T-helper 2 cell treated with Interferon-gamma antibody and Interleukin-4, amounts not matched to agents 5 μg/mL and 100 μg/mL, for 36 hours (primary cell): ENCODE measurements at regions not wholly inside any gene's neighbourhood (a gene's known extent, or its start where the extent isn't known, plus 50 kb on each side); places are given as distances from the start of the nearest gene placed in this dataset.
A peak's percentile ranks its signal among the peaks of the same experiment; 100 is the strongest.

Source experiments
- DNase-seq: peaks from one replicate; pipeline ENCODE4 v3.0.0; 2021; ENCODE audit warnings: low spot score
- H3K27ac Mint-ChIP-seq: one replicate; pipeline ENCODE4 v1.8.0; 2021; ENCODE audit warnings: mild to moderate bottlenecking, mixed read lengths
- H3K27me3 Mint-ChIP-seq: one replicate; pipeline ENCODE4 v1.8.0; 2021; ENCODE audit warnings: low read depth, mixed read lengths
- H3K36me3 Mint-ChIP-seq: one replicate; pipeline ENCODE4 v1.8.0; 2021; ENCODE audit warnings: low read depth, mixed read lengths
- H3K4me1 Mint-ChIP-seq: one replicate; pipeline ENCODE4 v1.8.0; 2021; ENCODE audit warnings: low read depth, mixed read lengths
- H3K4me3 Mint-ChIP-seq: one replicate; pipeline ENCODE4 v1.8.0; 2022; ENCODE audit warnings: mild to moderate bottlenecking, moderate library complexity, mixed read lengths
- H3K9me3 Mint-ChIP-seq: one replicate; pipeline ENCODE4 v1.8.0; 2021; ENCODE audit warnings: mixed read lengths

DNA sequence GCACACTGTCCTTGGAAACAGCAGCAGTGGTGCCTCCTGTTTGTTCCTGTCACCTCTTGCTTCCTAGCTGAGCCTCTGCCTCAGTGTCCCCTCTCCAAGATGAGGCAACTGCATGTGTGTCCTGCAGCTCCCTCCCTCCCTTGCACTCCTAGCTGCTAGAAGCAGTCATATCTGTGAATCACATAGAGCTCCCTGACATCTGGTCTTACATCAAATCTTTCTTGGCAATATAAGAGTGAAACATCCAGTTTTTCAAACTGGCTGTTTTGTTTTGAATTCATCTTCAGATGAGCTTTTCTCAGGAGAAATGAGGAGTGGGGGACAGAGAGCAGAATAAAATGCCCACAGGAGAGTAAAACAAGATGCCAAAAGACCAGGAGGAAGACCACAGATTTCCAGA, 103.7 kb downstream of the VCPKMT start:
- no peak overlapping the region for H3K4me3 Mint-ChIP-seq
- DNase-seq: no peak
- H3K27me3 Mint-ChIP-seq: no peaks in the 10 kb centered on the region
- H3K36me3 Mint-ChIP-seq: peaks cover 8% of the 10 kb centered on the region
- H3K4me1 Mint-ChIP-seq: peaks cover 32% of the 10 kb centered on the region
- no peaks in the 10 kb centered on the region for H3K9me3 Mint-ChIP-seq
- no peak overlapping the region for H3K27ac Mint-ChIP-seq

DNA sequence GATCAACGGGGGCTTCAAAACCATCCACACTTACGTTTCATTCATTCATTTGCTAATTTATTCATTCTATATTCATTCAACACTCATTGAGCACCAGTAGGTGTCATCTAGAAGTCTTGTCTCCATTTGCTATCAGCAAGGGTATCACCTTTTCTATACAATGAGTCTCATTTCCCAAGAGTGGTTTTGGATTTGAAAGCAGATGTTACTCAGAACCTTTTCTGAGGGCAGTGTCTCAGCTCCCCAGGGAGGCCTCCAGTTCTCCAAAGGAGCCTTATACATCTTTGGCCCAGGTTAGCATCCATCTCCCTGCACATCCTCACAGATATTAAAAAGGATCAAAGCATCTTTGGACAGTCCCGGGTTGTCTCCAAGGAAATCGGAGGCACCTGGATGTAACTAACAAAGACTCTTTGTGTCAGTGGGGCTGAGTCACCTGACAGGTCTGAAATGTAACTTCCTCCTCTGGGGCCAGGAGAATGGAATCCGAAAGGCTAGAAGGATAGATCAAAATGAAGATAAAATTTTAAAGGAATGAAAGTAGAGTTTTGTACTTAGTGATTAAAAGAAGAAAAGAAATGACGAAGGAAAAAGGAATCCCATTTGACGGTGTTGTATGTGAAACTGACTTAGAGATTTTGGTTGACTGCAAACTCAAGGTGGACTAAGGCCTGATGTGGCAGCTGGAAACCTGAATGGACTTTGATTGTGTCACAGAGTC, 103.0 kb downstream of the VCPKMT start:
- Mint-ChIP-seq H3K4me1 (peaks cover 30% of the 10 kb centered on the region), H3K4me3 (no peak overlapping the region), H3K27me3 (no peaks in the 10 kb centered on the region), H3K27ac (no peak overlapping the region), H3K9me3 (no peaks in the 10 kb centered on the region), H3K36me3 (peaks cover 8% of the 10 kb centered on the region)
- no peak for DNase-seq

DNA sequence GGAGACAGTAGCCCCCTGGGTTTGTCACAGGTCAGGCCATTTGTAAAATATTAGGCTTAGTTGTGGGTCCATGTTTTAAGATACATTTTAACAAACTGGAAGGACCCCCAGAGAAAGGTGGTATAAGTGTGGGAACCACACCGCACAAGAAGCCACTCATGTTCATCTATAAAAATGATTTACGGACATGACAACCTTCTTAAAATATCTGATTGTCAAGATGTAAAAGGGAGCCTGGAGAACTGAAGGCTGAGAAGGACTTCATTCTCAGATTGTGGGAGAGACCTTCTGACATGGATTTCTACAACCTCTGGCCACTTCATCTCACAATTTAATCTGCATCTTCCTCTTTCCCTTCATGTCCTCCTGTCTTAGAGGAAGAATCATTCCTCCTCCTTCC, 102.4 kb downstream of the VCPKMT start:
- Mint-ChIP-seq H3K27ac (no peak overlapping the region), H3K9me3 (no peaks in the 10 kb centered on the region), H3K27me3 (no peaks in the 10 kb centered on the region), H3K4me3 (no peak overlapping the region), H3K36me3 (peaks cover 8% of the 10 kb centered on the region), H3K4me1 (peaks cover 26% of the 10 kb centered on the region)
- DNase-seq: no peak

DNA sequence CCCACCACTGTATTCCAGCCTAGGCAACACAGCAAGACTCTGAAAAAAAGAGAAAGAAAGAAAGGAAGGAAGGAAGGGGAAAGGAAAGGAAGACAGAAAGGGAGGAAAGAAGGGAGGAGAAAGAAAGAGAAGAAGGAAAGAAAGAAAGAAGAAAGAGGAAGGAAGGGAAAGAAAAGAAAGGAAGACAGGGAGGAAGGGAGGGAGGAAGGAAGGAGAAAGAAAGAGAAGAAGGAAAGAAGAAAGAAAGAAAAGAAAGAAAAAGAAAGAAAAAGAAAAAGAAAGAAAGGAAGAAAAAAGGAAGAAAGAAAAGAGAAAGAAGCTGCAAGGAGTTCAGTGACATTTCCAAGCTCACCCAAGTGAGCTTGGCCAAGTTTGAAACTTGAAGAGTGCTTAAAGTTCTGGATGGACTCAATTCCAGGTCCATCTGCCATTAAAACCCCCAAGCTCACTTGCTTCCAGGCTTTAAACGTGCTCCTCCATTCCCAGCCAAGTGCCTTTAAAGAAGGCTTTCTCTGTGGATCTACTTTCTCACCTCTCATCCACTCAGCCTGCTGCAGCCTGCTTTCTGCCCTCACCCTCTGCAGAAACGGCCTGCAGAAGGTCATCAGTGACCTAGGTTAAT, 101.5 kb downstream of the VCPKMT start:
- no peaks in the 10 kb centered on the region for H3K27me3 Mint-ChIP-seq
- H3K4me3 Mint-ChIP-seq: no peak overlapping the region

DNA sequence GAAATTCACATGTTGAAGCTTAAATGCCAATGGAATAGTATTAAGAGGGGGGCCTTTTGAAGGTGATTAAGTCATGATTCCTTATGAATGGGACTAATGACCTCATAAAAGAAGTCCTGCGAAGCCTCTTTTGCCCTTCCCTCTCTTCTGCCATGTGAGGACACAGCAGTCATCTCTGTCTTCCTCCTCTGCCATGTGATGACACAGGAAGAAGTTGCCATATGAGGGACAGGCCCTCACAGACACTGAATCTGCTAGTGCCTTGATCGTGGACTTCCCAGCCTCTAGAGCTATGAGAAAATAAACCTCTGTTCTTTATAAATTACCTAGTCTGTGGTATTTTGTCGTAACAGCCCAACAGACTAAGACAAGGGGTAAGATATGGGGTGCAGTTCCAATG, 100.7 kb downstream of the VCPKMT start:
- Mint-ChIP-seq H3K4me1 (peaks cover 27% of the 10 kb centered on the region), H3K27ac (no peak overlapping the region), H3K27me3 (no peaks in the 10 kb centered on the region), H3K4me3 (no peak overlapping the region), H3K9me3 (peaks cover 16% of the 10 kb centered on the region), H3K36me3 (peaks cover 18% of the 10 kb centered on the region)
- no peak for DNase-seq

More for the DNA sequence above, 101.5 kb downstream of the VCPKMT start:
- Mint-ChIP-seq H3K4me1 (peaks cover 27% of the 10 kb centered on the region), H3K27ac (no peak overlapping the region), H3K9me3 (peaks cover 8% of the 10 kb centered on the region), H3K36me3 (peaks cover 17% of the 10 kb centered on the region)
- DNase-seq: no peak

DNA sequence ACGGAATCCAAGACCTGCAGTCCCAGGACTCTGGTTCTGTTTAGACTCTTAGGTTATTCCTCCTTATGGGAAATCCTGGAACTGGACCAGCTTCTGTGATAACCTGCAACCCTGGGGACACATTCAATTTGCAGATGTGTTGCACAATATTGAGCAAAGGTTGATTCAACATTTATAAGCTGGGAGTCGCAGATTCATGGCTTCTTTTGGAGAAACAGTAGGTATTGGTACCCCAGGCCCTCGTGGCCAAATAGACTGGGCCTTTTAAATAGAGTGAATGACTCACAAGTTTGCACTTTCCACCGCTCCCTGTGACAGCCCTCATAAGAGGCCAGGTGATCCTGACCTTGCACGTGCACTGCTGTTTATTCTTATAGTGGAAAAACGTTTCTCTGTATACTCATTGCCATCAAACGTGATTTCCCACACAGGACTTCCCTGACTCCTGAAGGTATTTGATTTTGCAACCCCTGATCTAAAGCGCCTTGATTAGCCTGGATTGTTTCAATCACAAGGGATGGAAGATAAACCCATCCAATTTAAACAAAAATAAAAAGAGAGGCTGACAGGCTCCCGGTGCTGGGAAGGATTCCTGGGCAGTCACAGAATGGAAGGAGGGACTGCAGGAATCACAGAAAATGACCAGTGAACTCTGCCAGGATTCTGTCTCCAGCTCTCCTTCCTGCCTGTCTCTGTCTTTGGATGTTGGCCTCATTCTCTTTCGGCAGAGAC, 98.0 kb downstream of the VCPKMT start:
- Mint-ChIP-seq H3K9me3 (peaks cover 24% of the 10 kb centered on the region), H3K36me3 (peaks cover 32% of the 10 kb centered on the region), H3K27ac (no peak overlapping the region), H3K27me3 (no peaks in the 10 kb centered on the region), H3K4me1 (peaks cover 37% of the 10 kb centered on the region), H3K4me3 (no peak overlapping the region)
- DNase-seq: no peak

DNA sequence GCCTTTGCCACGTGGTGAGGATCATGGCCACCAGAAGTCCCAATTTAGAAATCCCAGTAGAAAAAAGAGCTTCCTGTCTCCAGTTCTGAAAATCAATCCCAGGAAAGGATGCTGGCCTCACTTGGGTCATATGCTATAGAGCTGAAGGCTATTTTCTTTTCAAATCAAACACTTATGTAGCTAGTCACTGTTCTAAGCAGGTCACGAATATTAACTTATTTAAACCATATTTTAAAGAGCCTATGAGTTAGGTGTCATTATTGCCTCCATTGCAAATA, 97.5 kb downstream of the VCPKMT start:
- Mint-ChIP-seq H3K4me3 (no peak overlapping the region), H3K27me3 (no peaks in the 10 kb centered on the region), H3K36me3 (peaks cover 35% of the 10 kb centered on the region), H3K9me3 (peaks cover 24% of the 10 kb centered on the region), H3K27ac (no peak overlapping the region), H3K4me1 (peaks cover 38% of the 10 kb centered on the region)
- no peak for DNase-seq

DNA sequence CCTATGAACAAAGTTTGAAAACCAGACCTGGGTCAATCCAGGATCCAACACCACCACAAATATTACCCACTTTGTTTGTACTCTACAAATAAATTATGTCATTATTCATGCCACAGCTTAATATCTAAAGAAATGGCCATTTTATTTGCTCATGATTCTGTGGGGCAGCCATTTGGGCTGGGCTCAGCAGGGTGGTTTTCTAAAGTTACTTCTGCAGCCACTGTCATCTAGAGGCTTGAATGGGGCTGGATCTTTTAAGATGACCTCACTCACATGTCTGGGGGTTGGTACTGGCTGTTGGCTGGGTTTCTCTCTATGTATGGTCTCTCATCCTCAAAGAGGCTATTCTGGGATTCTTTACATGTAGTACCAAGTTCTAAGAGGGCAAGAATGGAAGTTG, 96.2 kb downstream of the VCPKMT start:
- Mint-ChIP-seq H3K27ac (no peak overlapping the region), H3K4me3 (no peak overlapping the region), H3K9me3 (peaks cover 30% of the 10 kb centered on the region), H3K36me3 (peaks cover 35% of the 10 kb centered on the region), H3K27me3 (no peaks in the 10 kb centered on the region), H3K4me1 (peaks cover 32% of the 10 kb centered on the region)
- DNase-seq: no peak

DNA sequence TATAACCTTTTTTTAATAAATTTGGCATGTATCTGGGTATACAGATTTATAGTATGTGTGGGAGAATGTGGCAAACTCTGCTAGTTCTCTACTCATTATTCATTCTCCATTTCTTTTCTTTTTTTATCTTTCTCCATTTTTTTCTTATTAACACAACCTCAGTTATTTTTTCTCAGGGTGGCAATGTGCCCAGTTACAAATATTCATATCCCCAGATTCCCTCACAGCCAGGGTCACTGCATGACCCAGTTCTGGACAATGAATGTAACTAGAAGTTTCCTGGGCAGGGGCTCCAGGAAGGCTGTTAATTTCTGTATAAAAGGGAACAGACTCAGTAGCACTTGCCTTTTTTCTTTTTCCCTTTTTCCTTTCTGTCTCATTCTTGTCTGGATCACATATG, 95.6 kb downstream of the VCPKMT start:
- Mint-ChIP-seq H3K36me3 (peaks cover 39% of the 10 kb centered on the region), H3K27me3 (no peaks in the 10 kb centered on the region), H3K27ac (peak overlapping the region; percentile 76), H3K9me3 (peaks cover 36% of the 10 kb centered on the region), H3K4me3 (peak overlapping the region; percentile 62), H3K4me1 (peaks cover 28% of the 10 kb centered on the region)
- DNase-seq: no peak

DNA sequence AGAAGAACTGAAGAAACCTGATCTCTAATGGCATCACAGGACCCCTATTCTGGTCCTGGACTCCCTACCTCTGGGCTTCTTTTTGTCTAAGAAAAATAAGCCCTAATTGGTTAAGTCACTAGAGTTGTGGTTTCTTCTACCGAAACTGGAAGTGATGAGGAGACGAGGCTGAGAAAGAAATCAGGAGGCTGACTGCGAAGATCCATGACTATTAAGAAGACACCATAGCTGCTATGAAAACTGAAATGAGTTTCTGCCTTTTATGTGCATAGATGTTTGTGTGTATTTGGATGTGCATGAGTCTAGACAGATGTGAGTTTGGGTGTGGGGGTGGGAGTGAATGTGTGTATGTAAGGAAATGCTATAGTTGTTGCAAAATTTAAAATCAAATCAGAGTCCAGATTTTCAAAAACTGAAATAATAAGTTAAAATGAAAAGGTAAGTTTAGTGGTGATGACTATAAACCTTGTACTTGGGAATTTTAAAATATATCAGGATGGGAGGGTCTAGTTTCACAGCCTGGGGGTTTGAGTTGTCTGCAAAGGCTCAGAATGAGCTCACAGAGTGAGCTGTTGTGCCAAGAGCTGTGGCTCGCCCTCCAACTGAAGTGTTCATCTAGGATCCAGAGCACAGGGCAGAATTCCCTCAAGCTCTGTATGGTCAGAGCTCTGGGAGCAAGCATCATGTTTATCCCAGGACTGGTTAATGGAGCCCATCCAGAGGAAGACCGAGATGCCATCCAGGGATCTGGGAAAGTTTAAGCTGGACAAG, 94.9 kb downstream of the VCPKMT start:
- Mint-ChIP-seq H3K4me3 (peak overlapping the region; percentile 62), H3K4me1 (peaks cover 24% of the 10 kb centered on the region), H3K36me3 (peaks cover 39% of the 10 kb centered on the region), H3K27ac (peak overlapping the region; percentile 76), H3K27me3 (no peaks in the 10 kb centered on the region), H3K9me3 (peaks cover 38% of the 10 kb centered on the region)
- DNase-seq: no peak

DNA sequence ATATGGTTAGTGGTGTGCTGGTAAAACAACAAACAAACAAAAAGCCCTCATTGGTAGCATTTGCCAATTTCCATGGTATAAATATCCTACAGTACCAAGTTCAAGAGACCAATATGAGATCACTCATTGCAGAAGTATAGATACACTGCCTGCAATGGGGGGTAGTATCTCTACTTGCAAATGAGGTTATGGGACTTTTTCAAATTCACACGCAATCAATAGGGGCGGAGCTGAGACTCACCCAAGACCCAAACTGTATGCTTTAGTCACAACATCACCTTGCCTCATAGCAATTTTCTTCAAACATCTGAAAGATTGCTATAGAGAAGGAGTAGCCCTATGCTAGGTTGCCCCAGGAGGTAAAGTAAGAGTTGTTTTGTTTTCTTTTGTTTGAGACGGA, 93.7 kb downstream of the VCPKMT start:
- DNase-seq: no peak
- H3K4me3 Mint-ChIP-seq: no peak overlapping the region
- H3K27ac Mint-ChIP-seq: no peak overlapping the region
- peaks cover 39% of the 10 kb centered on the region for H3K36me3 Mint-ChIP-seq
- peaks cover 24% of the 10 kb centered on the region for H3K4me1 Mint-ChIP-seq
- no peaks in the 10 kb centered on the region for H3K27me3 Mint-ChIP-seq
- peaks cover 38% of the 10 kb centered on the region for H3K9me3 Mint-ChIP-seq

DNA sequence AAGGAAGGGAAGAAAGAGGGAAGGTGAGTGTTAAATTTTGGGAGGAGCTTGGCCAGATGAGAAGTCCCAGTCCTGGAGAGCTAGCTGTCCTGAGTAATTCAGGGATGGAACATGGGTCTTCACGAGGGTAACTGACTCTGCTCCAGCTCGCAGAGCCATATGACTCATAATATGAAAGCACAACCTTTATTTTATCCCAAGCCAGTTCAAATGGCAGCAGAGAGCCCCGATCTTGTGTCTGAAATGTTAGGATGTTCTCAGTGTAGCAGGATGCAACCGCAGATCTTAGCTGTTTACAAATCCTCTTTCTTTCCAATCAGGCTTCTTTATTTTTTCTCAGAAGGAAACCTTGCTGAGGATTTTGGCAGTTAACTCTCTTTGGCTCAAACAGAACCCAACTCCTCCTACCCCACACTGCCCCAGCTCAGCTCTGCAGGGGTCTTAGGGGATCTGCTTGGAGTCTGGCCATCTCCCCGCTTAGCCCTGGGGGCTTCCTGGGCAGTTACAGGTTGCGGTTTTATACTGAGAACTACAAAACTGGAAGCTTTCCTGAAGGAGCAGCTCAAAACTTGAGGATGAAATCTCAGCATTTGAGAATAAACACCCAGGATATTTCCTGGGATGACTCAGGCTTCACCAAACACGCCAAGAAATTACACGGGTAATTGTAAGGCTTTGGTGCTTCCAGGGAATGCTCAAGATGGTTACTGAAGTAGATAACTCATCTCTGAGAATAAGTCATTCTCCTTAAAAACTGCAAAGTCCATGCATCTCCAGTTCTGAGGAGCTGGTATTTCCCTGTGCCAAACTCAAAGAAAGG, 92.5 kb downstream of the VCPKMT start:
- peaks cover 24% of the 10 kb centered on the region for H3K4me1 Mint-ChIP-seq
- DNase-seq: no peak

DNA sequence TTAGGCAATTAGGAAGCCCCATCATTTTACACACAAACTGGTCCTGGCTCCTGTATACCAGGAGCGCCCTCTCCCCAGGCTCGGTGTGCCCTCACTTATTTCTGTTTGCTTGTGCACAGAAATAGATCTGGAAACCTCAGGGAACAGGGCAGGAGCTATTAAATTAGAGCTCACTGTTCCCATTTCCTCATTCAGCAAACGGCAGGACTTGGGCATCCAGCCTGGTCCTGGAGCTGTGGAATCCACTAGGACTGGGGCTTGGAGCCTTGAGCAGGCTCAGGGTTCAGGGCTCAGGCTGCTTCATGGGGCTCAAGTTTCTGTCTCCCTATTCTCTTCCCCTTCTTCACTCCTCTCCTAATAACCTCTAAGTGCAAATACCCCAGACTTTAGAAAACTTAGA, 91.3 kb downstream of the VCPKMT start:
- DNase-seq: no peak
- Mint-ChIP-seq H3K4me1 (peaks cover 22% of the 10 kb centered on the region), H3K27ac (no peak overlapping the region), H3K9me3 (peaks cover 28% of the 10 kb centered on the region), H3K4me3 (no peak overlapping the region), H3K27me3 (no peaks in the 10 kb centered on the region), H3K36me3 (peaks cover 33% of the 10 kb centered on the region)

More for the DNA sequence above, 92.5 kb downstream of the VCPKMT start:
- Mint-ChIP-seq H3K27ac (no peak overlapping the region), H3K27me3 (no peaks in the 10 kb centered on the region), H3K36me3 (peaks cover 39% of the 10 kb centered on the region), H3K4me3 (no peak overlapping the region), H3K9me3 (peaks cover 38% of the 10 kb centered on the region)
